PC-3 (cell line): ENCODE measurements at regions not wholly inside any gene's neighbourhood (a gene's known extent, or its start where the extent isn't known, plus 50 kb on each side); places are given as distances from the start of the nearest gene placed in this dataset.

ENCODE experiments used
- EZH2 ChIP-seq: fragments of 300-600 bp; sonication (generic); IDR thresholded peaks from one replicate; pipeline ENCODE4 v1.6.1; 2017; ENCODE audit warnings: antibody characterized with exemption, mild to moderate bottlenecking, low read length; ENCODE audit not compliant: unreplicated experiment
- TF ChIP-seq, protein P1 (sequence below): fragments of 300-600 bp; sonication (generic); conservative IDR thresholded peaks from 2 replicates; pipeline ENCODE4 v1.5.1; 2017; ENCODE audit warnings: antibody characterized with exemption, low read depth, mild to moderate bottlenecking, low read length

DNA sequence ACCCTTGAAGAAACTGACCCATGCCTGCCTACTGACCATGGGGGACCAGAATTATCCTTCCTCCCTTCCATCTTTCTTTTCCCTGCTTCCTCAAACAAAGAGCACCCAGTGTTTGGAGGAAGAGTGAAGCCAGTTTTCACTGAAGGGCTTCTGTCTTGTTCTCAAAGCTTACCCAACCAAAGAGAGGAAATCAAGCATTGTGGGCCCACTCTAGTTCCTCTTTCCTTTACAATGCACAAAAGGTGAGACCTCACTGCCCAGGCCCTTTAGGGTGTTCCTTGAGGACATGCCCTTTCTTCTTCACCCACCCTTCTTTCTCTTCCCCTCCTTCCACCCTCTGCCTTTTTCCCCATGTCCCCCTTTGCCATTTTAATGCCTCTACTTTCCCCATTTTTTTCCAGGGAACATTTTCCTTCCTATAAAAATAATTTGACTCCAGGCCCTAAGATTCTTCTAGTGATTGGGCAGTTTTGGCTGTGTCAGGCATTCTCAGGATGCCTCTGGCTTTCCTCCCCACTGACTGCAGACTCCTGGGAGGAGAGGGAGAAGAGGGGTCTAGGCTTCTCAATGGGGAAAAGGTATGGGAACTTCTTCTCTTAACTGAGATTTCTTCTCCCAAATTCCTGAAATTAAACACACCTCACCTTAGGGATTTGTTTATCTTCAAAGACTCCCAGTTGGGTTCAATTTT lies 126.6 kb upstream of the RMDN2 start:
- TF ChIP-seq, protein P1, sequence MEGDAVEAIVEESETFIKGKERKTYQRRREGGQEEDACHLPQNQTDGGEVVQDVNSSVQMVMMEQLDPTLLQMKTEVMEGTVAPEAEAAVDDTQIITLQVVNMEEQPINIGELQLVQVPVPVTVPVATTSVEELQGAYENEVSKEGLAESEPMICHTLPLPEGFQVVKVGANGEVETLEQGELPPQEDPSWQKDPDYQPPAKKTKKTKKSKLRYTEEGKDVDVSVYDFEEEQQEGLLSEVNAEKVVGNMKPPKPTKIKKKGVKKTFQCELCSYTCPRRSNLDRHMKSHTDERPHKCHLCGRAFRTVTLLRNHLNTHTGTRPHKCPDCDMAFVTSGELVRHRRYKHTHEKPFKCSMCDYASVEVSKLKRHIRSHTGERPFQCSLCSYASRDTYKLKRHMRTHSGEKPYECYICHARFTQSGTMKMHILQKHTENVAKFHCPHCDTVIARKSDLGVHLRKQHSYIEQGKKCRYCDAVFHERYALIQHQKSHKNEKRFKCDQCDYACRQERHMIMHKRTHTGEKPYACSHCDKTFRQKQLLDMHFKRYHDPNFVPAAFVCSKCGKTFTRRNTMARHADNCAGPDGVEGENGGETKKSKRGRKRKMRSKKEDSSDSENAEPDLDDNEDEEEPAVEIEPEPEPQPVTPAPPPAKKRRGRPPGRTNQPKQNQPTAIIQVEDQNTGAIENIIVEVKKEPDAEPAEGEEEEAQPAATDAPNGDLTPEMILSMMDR, result no peak
- no peak for TF ChIP-seq EZH2
